ENCODE measurements at regions not wholly inside any gene's neighbourhood (a gene's known extent, or its start where the extent isn't known, plus 50 kb on each side); places are given as distances from the start of the nearest gene placed in this dataset.

DNA sequence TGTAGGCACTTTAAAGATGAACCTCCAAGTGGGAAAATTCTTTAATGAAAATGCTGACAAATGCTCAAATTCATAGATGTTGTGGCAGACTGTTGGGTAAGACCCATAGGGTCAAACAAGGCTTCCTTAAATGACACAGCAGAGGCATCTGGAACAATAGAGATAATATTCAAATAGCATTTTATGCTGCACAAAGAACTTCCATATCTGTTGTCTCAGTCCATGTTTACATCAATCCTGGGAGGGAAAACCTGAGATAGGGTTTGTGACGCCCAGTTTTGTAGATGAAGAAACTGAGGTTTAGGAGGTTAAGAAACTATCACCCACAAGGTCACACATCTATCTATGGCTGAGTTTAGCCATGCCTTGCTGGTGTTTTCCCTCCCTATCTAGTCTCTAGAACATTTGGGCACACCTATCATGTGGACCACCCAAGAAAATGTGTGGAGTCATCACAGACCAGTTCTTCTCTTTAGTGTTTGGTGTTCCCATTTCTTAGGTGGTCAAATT is 106.4 kb downstream of the EHF start:
- TF ChIP-seq EZH2 (IDR thresholded peaks at IDR 0.05; ENCODE audit: low read length, unreplicated experiment) (no peak), CTCF (conservative IDR thresholded peaks at IDR 0.05; ENCODE audit: low read depth, low read length) (no peak), EZH2phosphoT487 (IDR thresholded peaks at IDR 0.05; ENCODE audit: borderline replicate concordance, low read length) (no peak)
